ENCODE measurements at regions not wholly inside any gene's neighbourhood (a gene's known extent, or its start where the extent isn't known, plus 50 kb on each side); places are given as distances from the start of the nearest gene placed in this dataset.

DNA sequence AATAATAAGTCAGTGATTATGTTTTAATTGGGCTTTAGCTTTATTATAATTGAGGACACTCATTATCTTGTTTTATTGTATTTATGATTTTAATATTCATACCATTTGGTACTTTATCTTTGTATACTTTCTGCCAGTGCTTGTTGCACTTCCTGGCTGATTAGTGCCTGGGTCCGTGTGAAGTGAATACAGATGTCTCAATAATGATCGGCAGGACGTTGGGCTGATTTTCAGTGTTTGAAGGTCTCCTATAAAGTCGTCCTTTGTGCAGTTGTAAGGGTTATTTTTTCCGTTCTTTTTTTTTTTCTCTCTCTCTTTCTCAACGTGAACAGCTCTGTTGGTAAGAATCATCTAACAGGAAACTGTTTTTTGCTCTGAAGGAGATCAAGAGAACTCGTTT is 450.0 kb upstream of the POU3F2 start:
- DNase-seq (ENCODE audit: low read depth in 1 of 2, low spot score in 1 of 2) = no peak
- Histone ChIP-seq H3K27ac (replicated peaks) (no peak overlapping the region), H3K27me3 (ENCODE audit: insufficient read depth, poor library complexity, severe bottlenecking) (no peaks in the 10 kb centered on the region), H3K4me3 (replicated peaks; ENCODE audit: insufficient read depth, low read length) (no peak overlapping the region)
- TF ChIP-seq, protein P1, sequence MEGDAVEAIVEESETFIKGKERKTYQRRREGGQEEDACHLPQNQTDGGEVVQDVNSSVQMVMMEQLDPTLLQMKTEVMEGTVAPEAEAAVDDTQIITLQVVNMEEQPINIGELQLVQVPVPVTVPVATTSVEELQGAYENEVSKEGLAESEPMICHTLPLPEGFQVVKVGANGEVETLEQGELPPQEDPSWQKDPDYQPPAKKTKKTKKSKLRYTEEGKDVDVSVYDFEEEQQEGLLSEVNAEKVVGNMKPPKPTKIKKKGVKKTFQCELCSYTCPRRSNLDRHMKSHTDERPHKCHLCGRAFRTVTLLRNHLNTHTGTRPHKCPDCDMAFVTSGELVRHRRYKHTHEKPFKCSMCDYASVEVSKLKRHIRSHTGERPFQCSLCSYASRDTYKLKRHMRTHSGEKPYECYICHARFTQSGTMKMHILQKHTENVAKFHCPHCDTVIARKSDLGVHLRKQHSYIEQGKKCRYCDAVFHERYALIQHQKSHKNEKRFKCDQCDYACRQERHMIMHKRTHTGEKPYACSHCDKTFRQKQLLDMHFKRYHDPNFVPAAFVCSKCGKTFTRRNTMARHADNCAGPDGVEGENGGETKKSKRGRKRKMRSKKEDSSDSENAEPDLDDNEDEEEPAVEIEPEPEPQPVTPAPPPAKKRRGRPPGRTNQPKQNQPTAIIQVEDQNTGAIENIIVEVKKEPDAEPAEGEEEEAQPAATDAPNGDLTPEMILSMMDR (IDR thresholded peaks at IDR 0.05; ENCODE audit: insufficient read depth, low read length) = no peak
- no peak for TF ChIP-seq GABPA (IDR thresholded peaks at IDR 0.05; ENCODE audit: low read depth)
- TF ChIP-seq, protein P2, sequence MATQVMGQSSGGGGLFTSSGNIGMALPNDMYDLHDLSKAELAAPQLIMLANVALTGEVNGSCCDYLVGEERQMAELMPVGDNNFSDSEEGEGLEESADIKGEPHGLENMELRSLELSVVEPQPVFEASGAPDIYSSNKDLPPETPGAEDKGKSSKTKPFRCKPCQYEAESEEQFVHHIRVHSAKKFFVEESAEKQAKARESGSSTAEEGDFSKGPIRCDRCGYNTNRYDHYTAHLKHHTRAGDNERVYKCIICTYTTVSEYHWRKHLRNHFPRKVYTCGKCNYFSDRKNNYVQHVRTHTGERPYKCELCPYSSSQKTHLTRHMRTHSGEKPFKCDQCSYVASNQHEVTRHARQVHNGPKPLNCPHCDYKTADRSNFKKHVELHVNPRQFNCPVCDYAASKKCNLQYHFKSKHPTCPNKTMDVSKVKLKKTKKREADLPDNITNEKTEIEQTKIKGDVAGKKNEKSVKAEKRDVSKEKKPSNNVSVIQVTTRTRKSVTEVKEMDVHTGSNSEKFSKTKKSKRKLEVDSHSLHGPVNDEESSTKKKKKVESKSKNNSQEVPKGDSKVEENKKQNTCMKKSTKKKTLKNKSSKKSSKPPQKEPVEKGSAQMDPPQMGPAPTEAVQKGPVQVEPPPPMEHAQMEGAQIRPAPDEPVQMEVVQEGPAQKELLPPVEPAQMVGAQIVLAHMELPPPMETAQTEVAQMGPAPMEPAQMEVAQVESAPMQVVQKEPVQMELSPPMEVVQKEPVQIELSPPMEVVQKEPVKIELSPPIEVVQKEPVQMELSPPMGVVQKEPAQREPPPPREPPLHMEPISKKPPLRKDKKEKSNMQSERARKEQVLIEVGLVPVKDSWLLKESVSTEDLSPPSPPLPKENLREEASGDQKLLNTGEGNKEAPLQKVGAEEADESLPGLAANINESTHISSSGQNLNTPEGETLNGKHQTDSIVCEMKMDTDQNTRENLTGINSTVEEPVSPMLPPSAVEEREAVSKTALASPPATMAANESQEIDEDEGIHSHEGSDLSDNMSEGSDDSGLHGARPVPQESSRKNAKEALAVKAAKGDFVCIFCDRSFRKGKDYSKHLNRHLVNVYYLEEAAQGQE (IDR thresholded peaks at IDR 0.05; ENCODE audit: insufficient replicate concordance, low read depth) = no peak
- TF ChIP-seq POLR2AphosphoS5 (IDR thresholded peaks at IDR 0.05; ENCODE audit: low read depth) = no peak
- no peak for TF ChIP-seq SPI1 (IDR thresholded peaks at IDR 0.05; ENCODE audit: borderline replicate concordance, low read depth)

- H3K4me3 ChIP-seq (replicated peaks; ENCODE audit: insufficient read depth, low read length) = no peak overlapping the region
- H3K27ac ChIP-seq (replicated peaks) = no peak overlapping the region
- no peaks in the 10 kb centered on the region for H3K27me3 ChIP-seq (ENCODE audit: insufficient read depth, poor library complexity, severe bottlenecking)
- no peak for DNase-seq (ENCODE audit: low read depth in 1 of 2, low spot score in 1 of 2)
- TF ChIP-seq GABPA (IDR thresholded peaks at IDR 0.05; ENCODE audit: low read depth) = no peak
- no peak for TF ChIP-seq SPI1 (IDR thresholded peaks at IDR 0.05; ENCODE audit: borderline replicate concordance, low read depth)
- TF ChIP-seq, protein P2 (IDR thresholded peaks at IDR 0.05; ENCODE audit: insufficient replicate concordance, low read depth) = no peak
- no peak for TF ChIP-seq POLR2AphosphoS5 (IDR thresholded peaks at IDR 0.05; ENCODE audit: low read depth)
- TF ChIP-seq, protein P1 (IDR thresholded peaks at IDR 0.05; ENCODE audit: insufficient read depth, low read length) = no peak
Observed at GRCh38 chr6:98384801-98385200, 449.6 kb upstream of the POU3F2 start.

GRCh38 chr6:98395610-98396166 is 438.7 kb upstream of the POU3F2 start:
- Histone ChIP-seq H3K27ac (replicated peaks) (no peak overlapping the region), H3K27me3 (ENCODE audit: insufficient read depth, poor library complexity, severe bottlenecking) (no peaks in the 10 kb centered on the region), H3K4me3 (replicated peaks; ENCODE audit: insufficient read depth, low read length) (no peak overlapping the region)
- TF ChIP-seq POLR2AphosphoS5 (IDR thresholded peaks at IDR 0.05; ENCODE audit: low read depth) = no peak
- TF ChIP-seq, protein P1 (IDR thresholded peaks at IDR 0.05; ENCODE audit: insufficient read depth, low read length) = no peak
- TF ChIP-seq, protein P2 (IDR thresholded peaks at IDR 0.05; ENCODE audit: insufficient replicate concordance, low read depth) = no peak
- no peak for TF ChIP-seq GABPA (IDR thresholded peaks at IDR 0.05; ENCODE audit: low read depth)
- no peak for TF ChIP-seq SPI1 (IDR thresholded peaks at IDR 0.05; ENCODE audit: borderline replicate concordance, low read depth)
- DNase-seq (ENCODE audit: low read depth in 1 of 2, low spot score in 1 of 2) = no peak

All from HL-60 (cell line).